MM.1S (cell line): ENCODE measurements at regions not wholly inside any gene's neighbourhood (a gene's known extent, or its start where the extent isn't known, plus 50 kb on each side); places are given as distances from the start of the nearest gene placed in this dataset.
"Not testable (repeated sequence)": the region's sequence is repeated elsewhere in the genome, so short reads cannot be mapped to it uniquely, and the experiment has no call there.

ENCODE experiments used
- EZH2 ChIP-seq: fragments of 300-600 bp; sonication (generic); optimal IDR thresholded peaks from 2 replicates; pipeline ENCODE3; 2017; ENCODE audit warnings: low read depth, mild to moderate bottlenecking, antibody characterized with exemption, low read length, mixed read lengths
- EZH2phosphoT487 ChIP-seq: fragments of 300-600 bp; sonication (generic); IDR thresholded peaks from 2 replicates; pipeline ENCODE4 v1.6.1; 2018; ENCODE audit warnings: antibody characterized with exemption, low read length
- TF ChIP-seq, protein P1 (sequence below): fragments of 300-600 bp; sonication (generic); IDR thresholded peaks from 2 replicates; pipeline ENCODE4 v1.5.1; 2016; ENCODE audit warnings: antibody characterized with exemption, low read length, mixed read lengths

- TF ChIP-seq, protein P1, sequence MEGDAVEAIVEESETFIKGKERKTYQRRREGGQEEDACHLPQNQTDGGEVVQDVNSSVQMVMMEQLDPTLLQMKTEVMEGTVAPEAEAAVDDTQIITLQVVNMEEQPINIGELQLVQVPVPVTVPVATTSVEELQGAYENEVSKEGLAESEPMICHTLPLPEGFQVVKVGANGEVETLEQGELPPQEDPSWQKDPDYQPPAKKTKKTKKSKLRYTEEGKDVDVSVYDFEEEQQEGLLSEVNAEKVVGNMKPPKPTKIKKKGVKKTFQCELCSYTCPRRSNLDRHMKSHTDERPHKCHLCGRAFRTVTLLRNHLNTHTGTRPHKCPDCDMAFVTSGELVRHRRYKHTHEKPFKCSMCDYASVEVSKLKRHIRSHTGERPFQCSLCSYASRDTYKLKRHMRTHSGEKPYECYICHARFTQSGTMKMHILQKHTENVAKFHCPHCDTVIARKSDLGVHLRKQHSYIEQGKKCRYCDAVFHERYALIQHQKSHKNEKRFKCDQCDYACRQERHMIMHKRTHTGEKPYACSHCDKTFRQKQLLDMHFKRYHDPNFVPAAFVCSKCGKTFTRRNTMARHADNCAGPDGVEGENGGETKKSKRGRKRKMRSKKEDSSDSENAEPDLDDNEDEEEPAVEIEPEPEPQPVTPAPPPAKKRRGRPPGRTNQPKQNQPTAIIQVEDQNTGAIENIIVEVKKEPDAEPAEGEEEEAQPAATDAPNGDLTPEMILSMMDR: not testable (repeated sequence)
- not testable (repeated sequence) for TF ChIP-seq EZH2, EZH2phosphoT487
These were observed 168.8 kb upstream of the ZNG1F start for GRCh38 chr9:41357918-41358404.
